Neural cell (in vitro differentiated cells): ENCODE measurements at regions not wholly inside any gene's neighbourhood (a gene's known extent, or its start where the extent isn't known, plus 50 kb on each side); places are given as distances from the start of the nearest gene placed in this dataset.

Experiments used
- CTCF ChIP-seq: fragments of 450-650 bp; IDR thresholded peaks from 2 replicates; pipeline ENCODE4 v1.5.1; 2014; ENCODE audit warnings: antibody characterized with exemption, mild to moderate bottlenecking, moderate library complexity; ENCODE audit not compliant: poor library complexity, severe bottlenecking
- EP300 ChIP-seq: fragments of 450-650 bp; conservative IDR thresholded peaks from 2 replicates; pipeline ENCODE4 v1.6.1; 2014; ENCODE audit warnings: antibody characterized with exemption, mild to moderate bottlenecking, moderate library complexity; ENCODE audit not compliant: poor library complexity, severe bottlenecking
- TAF1 ChIP-seq: IDR thresholded peaks from 2 replicates; pipeline ENCODE4 v1.6.1; 2012; ENCODE audit warnings: low read depth

- TF ChIP-seq CTCF (no peak), TAF1 (no peak), EP300 (no peak)
Observed at GRCh38 chr12:132397934-132398385, 68.6 kb upstream of the GALNT9 start.
